H1 (cell line): ENCODE measurements at regions not wholly inside any gene's neighbourhood (a gene's known extent, or its start where the extent isn't known, plus 50 kb on each side); places are given as distances from the start of the nearest gene placed in this dataset.

Source experiments
- CTCF ChIA-PET: fragments of 300-600 bp; sonication (Branson Sonifier 250); formaldehyde crosslinking; loops from one replicate; lab custom pipeline; 2021; ENCODE audit not compliant: partially characterized antibody; lab: Charles Lee
- POLR2A ChIA-PET: fragments of 300-600 bp; sonication (Branson Sonifier 250); formaldehyde crosslinking; loops from one replicate; lab custom pipeline; 2021; ENCODE audit warnings: inconsistent platforms; ENCODE audit not compliant: partially characterized antibody; lab: Charles Lee
- DNase-seq, 2 experiments: peaks; one replicate each; pipeline versions ENCODE4 v3.0.0 to v3.0.0-alpha.2; 2010 to 2022; ENCODE audit warnings: low spot score in 2 of 2, low read depth in 1 of 2, mixed read lengths in 1 of 2
- FAIRE-seq: peaks from 2 replicates; lab custom pipeline; 2011; peaks lifted over from hg19 to GRCh38; lab: Jason Lieb, UNC
- H2AFZ ChIP-seq: 2 replicates; pipeline ENCODE4 v1.8.1; 2012; ENCODE audit warnings: low read length, inconsistent platforms
- H2AK5ac ChIP-seq: 2 replicates; pipeline ENCODE4 v1.6.1; 2013; ENCODE audit warnings: low read depth, low read length
- H2BK120ac ChIP-seq: replicated peaks from 2 replicates; pipeline ENCODE3; 2013; ENCODE audit warnings: low read depth, low read length, inconsistent platforms
- H2BK12ac ChIP-seq: 2 replicates; pipeline ENCODE4 v1.6.1; 2013; ENCODE audit warnings: low read depth, low read length
- H2BK15ac ChIP-seq: 2 replicates; pipeline ENCODE4 v1.6.1; 2013; ENCODE audit warnings: low read length
- H2BK20ac ChIP-seq: 2 replicates; pipeline ENCODE4 v1.6.1; 2013; ENCODE audit warnings: low read length
- H2BK5ac ChIP-seq: 2 replicates; pipeline ENCODE4 v1.6.1; 2013; ENCODE audit warnings: low read depth, low read length
- H3K14ac ChIP-seq: 2 replicates; pipeline ENCODE4 v1.6.1; 2013; ENCODE audit warnings: inconsistent platforms; ENCODE audit not compliant: insufficient read length
- H3K18ac ChIP-seq: 2 replicates; pipeline ENCODE4 v1.6.1; 2013; ENCODE audit warnings: low read length; ENCODE audit errors: extremely low read depth
- H3K23ac ChIP-seq: 2 replicates; pipeline ENCODE4 v1.6.1; 2013; ENCODE audit warnings: inconsistent platforms; ENCODE audit not compliant: insufficient read length
- H3K23me2 ChIP-seq: 2 replicates; pipeline ENCODE4 v1.6.1; 2013; ENCODE audit warnings: low read depth, low read length
- H3K27ac ChIP-seq: 2 replicates; pipeline ENCODE4 v1.6.1; 2011; ENCODE audit warnings: low read depth, low read length, inconsistent platforms
- H3K27me3 ChIP-seq, 4 experiments: replicated peaks in 1 of 4; 1 replicate in 1 of 4; 2 replicates in 3 of 4; pipeline versions ENCODE4 v1.6.1 to v1.8.1; 2011 to 2013; ENCODE audit warnings: low read length in 3 of 4, mild to moderate bottlenecking in 3 of 4, inconsistent platforms in 2 of 4, mixed read lengths in 2 of 4, moderate library complexity in 1 of 4; ENCODE audit not compliant: control insufficient read depth in 3 of 4, insufficient read depth in 3 of 4; ENCODE audit errors: extremely low read depth in 1 of 4
- H3K36me3 ChIP-seq, 4 experiments: 2 replicates each; pipeline versions ENCODE4 v1.6.1 to v1.8.1; 2011 to 2013; ENCODE audit warnings: mild to moderate bottlenecking in 4 of 4, low read length in 3 of 4, moderate library complexity in 2 of 4, control low read depth in 1 of 4, inconsistent platforms in 1 of 4; ENCODE audit not compliant: insufficient read depth in 4 of 4, control insufficient read depth in 2 of 4
- H3K4ac ChIP-seq: replicated peaks from 2 replicates; pipeline ENCODE3; 2013; ENCODE audit warnings: low read length, low read depth, mixed read lengths, inconsistent platforms; ENCODE audit not compliant: insufficient read length
- H3K4me1 ChIP-seq, 4 experiments: replicated peaks in 1 of 4; 1 replicate in 1 of 4; 2 replicates in 3 of 4; pipeline versions ENCODE4 v1.6.1 to v1.8.1; 2011 to 2013; ENCODE audit warnings: low read length in 3 of 4, inconsistent platforms in 2 of 4, mixed read lengths in 1 of 4; ENCODE audit not compliant: insufficient read depth in 4 of 4, control insufficient read depth in 3 of 4
- H3K4me2 ChIP-seq, 2 experiments: 2 replicates each; pipeline versions ENCODE4 v1.6.1 to v1.8.1; 2011 to 2013; ENCODE audit warnings: low read depth in 2 of 2, low read length in 2 of 2, control low read depth in 1 of 2, inconsistent platforms in 1 of 2, mild to moderate bottlenecking in 1 of 2; ENCODE audit not compliant: insufficient read depth in 1 of 2
- H3K4me3 ChIP-seq, 4 experiments: fragments of 200-600, 300-600 bp in 1 of 4; sonication (generic), shearing (Covaris generic), sonication (Bioruptor Twin) in 1 of 4; 2 replicates each; pipeline versions ENCODE4 v1.5.1 to v1.8.1; 2011 to 2016; ENCODE audit warnings: low read length in 4 of 4, low read depth in 3 of 4, control low read depth in 2 of 4, inconsistent platforms in 2 of 4, mild to moderate bottlenecking in 2 of 4, mixed read lengths in 1 of 4, moderate library complexity in 1 of 4; ENCODE audit not compliant: insufficient read depth in 2 of 4; ENCODE audit errors: extremely low read depth in 1 of 4
- H3K56ac ChIP-seq: replicated peaks from 2 replicates; pipeline ENCODE3; 2013; ENCODE audit warnings: low read depth, mild to moderate bottlenecking, mixed read lengths, low read length, inconsistent platforms; ENCODE audit not compliant: insufficient read length
- H3K79me1 ChIP-seq: 2 replicates; pipeline ENCODE4 v1.6.1; 2013; ENCODE audit warnings: low read depth, low read length, control low read depth
- H3K79me2 ChIP-seq, 2 experiments: 2 replicates each; pipeline versions ENCODE4 v1.6.1 to v1.8.1; 2012 to 2013; ENCODE audit warnings: low read length in 2 of 2, mild to moderate bottlenecking in 2 of 2, inconsistent platforms in 1 of 2; ENCODE audit not compliant: insufficient read depth in 2 of 2, control insufficient read depth in 1 of 2
- H3K9ac ChIP-seq, 4 experiments: replicated peaks in 1 of 4; 1 replicate in 1 of 4; 2 replicates in 3 of 4; pipeline versions ENCODE4 v1.6.1 to v1.8.1; 2011 to 2013; ENCODE audit warnings: low read depth in 3 of 4, low read length in 3 of 4, control low read depth in 2 of 4, mild to moderate bottlenecking in 2 of 4, moderate library complexity in 2 of 4, inconsistent platforms in 1 of 4; ENCODE audit errors: extremely low read depth in 1 of 4
- H3K9me3 ChIP-seq, 2 experiments: 2 replicates each; pipeline versions ENCODE4 v1.6.1 to v1.8.1; 2012 to 2013; ENCODE audit warnings: mild to moderate bottlenecking in 2 of 2, moderate library complexity in 2 of 2, control low read depth in 1 of 2, inconsistent platforms in 1 of 2, low read depth in 1 of 2, low read length in 1 of 2, mixed read lengths in 1 of 2; ENCODE audit not compliant: insufficient read depth in 2 of 2
- H4K20me1 ChIP-seq, 2 experiments: replicated peaks in 1 of 2; 2 replicates each; pipeline versions ENCODE3 to v1.8.1; 2011 to 2013; ENCODE audit warnings: inconsistent platforms in 2 of 2, low read length in 2 of 2, mild to moderate bottlenecking in 1 of 2; ENCODE audit not compliant: insufficient read depth in 2 of 2, control insufficient read depth in 1 of 2
- H4K5ac ChIP-seq: 2 replicates; pipeline ENCODE4 v1.6.1; 2013; ENCODE audit warnings: low read length, low read depth, mixed read lengths, inconsistent platforms; ENCODE audit not compliant: insufficient read length
- H4K8ac ChIP-seq: 2 replicates; pipeline ENCODE4 v1.8.0; 2013; ENCODE audit warnings: mild to moderate bottlenecking, moderate library complexity, low read length, inconsistent platforms; ENCODE audit not compliant: insufficient read depth; ENCODE audit errors: extremely low read depth
- H4K91ac ChIP-seq: replicated peaks from 2 replicates; pipeline ENCODE3; 2013; ENCODE audit warnings: low read length, mixed read lengths, inconsistent platforms; ENCODE audit not compliant: insufficient read length
- ATF3 ChIP-seq: IDR thresholded peaks from 2 replicates; pipeline ENCODE4 v1.6.1; 2011; ENCODE audit warnings: low read depth, mild to moderate bottlenecking, low read length; ENCODE audit not compliant: insufficient read depth
- CREB1 ChIP-seq: IDR thresholded peaks from 2 replicates; pipeline ENCODE4 v1.6.1; 2012; ENCODE audit warnings: inconsistent platforms
- RBBP5 ChIP-seq: IDR thresholded peaks from 2 replicates; pipeline ENCODE4 v1.7.1; 2012; ENCODE audit warnings: low read depth, mild to moderate bottlenecking, inconsistent platforms, low read length, moderate library complexity, borderline replicate concordance
- RXRA ChIP-seq: IDR thresholded peaks from 2 replicates; pipeline ENCODE4 v1.6.1; 2011; ENCODE audit warnings: low read depth, mild to moderate bottlenecking, low read length, moderate library complexity; ENCODE audit not compliant: insufficient read depth
- SIRT6 ChIP-seq: IDR thresholded peaks from one replicate; pipeline ENCODE4 v1.7.1; 2012; ENCODE audit warnings: low read length, inconsistent platforms
- TAF7 ChIP-seq: optimal IDR thresholded peaks from 2 replicates; pipeline ENCODE3; 2011; ENCODE audit warnings: low read depth, mild to moderate bottlenecking, inconsistent platforms, low read length, moderate library complexity, borderline replicate concordance
- WGBS, 2 experiments: shearing (Covaris generic) in 1 of 2; methylation state at CpG; one replicate each; pipeline versions ENCODE4 v1.1.6 to v1.1.7; 2013 to 2015; ENCODE audit warnings: low lambda C conversion rate in 2 of 2, mixed read lengths in 2 of 2, inconsistent platforms in 1 of 2, low coverage in 1 of 2, missing lambda C conversion rate in 1 of 2; ENCODE audit not compliant: insufficient replicate concordance in 2 of 2, insufficient coverage in 1 of 2, insufficient read length in 1 of 2; ENCODE audit errors: extremely low coverage in 1 of 2, missing lambda C conversion rate in 1 of 2; 5-methylcytosine and 5-hydroxymethylcytosine counted together

- Histone ChIP-seq H3K4me1 (no peaks in the 10 kb centered on the region), H3K79me1 (no peaks in the 10 kb centered on the region), H3K27me3 (no peaks in the 10 kb centered on the region), H2AFZ (no peak overlapping the region), H3K56ac (no peak overlapping the region), H3K23ac (no peak overlapping the region), H3K4me3 (no peak overlapping the region), H3K9me3 (no peaks in the 10 kb centered on the region), H3K9ac (no peak overlapping the region), H2BK20ac (no peak overlapping the region), H2AK5ac (no peak overlapping the region), H3K36me3 (no peaks in the 10 kb centered on the region), H4K20me1 (no peaks in the 10 kb centered on the region), H2BK12ac (no peak overlapping the region), H4K8ac (no peak overlapping the region), H2BK5ac (no peak overlapping the region), H3K4ac (no peak overlapping the region), H3K27ac (no peak overlapping the region), H3K23me2 (no peaks in the 10 kb centered on the region), H2BK15ac (no peak overlapping the region), H3K79me2 (no peaks in the 10 kb centered on the region), H4K5ac (no peak overlapping the region), H3K4me2 (no peak overlapping the region), H4K91ac (no peak overlapping the region), H3K18ac (no peak overlapping the region), H3K14ac (no peak overlapping the region), H2BK120ac (no peak overlapping the region)
- 94% methylated on average over 2 of the region's 2 CpGs; no CpG with 5 or more reads in 1 of the 2 experiments for WGBS, 2 experiments
- TF ChIP-seq TAF7 (no peak), RXRA (no peak), ATF3 (no peak), CREB1 (no peak), SIRT6 (no peak), RBBP5 (no peak)
- ChIA-PET CTCF (no interaction called here), POLR2A (no interaction called here)
- no peak for DNase-seq
- no peak for FAIRE-seq
Observed at GRCh38 chr1:73886716-73887115, 311.3 kb downstream of the LRRIQ3 start.
